ENCODE measurements at regions not wholly inside any gene's neighbourhood (a gene's known extent, or its start where the extent isn't known, plus 50 kb on each side); places are given as distances from the start of the nearest gene placed in this dataset.

DNA sequence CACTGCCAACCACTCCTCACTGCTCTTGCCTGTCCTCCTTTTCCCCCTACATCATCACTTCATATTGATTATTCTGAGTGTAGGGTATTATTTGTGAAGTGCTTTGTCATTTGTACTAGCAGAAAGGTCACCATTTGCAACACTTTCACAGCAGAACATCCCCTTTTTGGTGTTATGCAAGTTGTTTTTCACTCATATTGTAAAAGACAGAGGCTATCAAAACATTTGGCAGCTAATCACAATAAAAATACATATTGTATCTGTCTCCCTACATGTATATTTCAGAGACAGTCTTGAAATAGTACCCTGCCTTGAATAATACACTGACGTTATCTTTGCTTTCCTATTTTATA is 82.3 kb downstream of the ANXA1 start:
- in situ Hi-C loops (cut with MboI; ENCODE audit: low sequenced_read_pairs, unreplicated experiment): no loop called here
- TF ChIP-seq, protein P1, sequence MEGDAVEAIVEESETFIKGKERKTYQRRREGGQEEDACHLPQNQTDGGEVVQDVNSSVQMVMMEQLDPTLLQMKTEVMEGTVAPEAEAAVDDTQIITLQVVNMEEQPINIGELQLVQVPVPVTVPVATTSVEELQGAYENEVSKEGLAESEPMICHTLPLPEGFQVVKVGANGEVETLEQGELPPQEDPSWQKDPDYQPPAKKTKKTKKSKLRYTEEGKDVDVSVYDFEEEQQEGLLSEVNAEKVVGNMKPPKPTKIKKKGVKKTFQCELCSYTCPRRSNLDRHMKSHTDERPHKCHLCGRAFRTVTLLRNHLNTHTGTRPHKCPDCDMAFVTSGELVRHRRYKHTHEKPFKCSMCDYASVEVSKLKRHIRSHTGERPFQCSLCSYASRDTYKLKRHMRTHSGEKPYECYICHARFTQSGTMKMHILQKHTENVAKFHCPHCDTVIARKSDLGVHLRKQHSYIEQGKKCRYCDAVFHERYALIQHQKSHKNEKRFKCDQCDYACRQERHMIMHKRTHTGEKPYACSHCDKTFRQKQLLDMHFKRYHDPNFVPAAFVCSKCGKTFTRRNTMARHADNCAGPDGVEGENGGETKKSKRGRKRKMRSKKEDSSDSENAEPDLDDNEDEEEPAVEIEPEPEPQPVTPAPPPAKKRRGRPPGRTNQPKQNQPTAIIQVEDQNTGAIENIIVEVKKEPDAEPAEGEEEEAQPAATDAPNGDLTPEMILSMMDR (IDR thresholded peaks at IDR 0.05; ENCODE audit: borderline replicate concordance, control extremely low read depth, extremely low read depth, insufficient read depth, missing control alignments): no peak
- no peak for DNase-seq (ENCODE audit: low spot score)

- in situ Hi-C loops (cut with MboI; ENCODE audit: low sequenced_read_pairs, unreplicated experiment): no loop called here
- DNase-seq (ENCODE audit: low spot score): no peak
- TF ChIP-seq, protein P1 (IDR thresholded peaks at IDR 0.05; ENCODE audit: borderline replicate concordance, control extremely low read depth, extremely low read depth, insufficient read depth, missing control alignments): no peak
These were observed 85.5 kb downstream of the ANXA1 start for GRCh38 chr9:73237140-73237539.

DNA sequence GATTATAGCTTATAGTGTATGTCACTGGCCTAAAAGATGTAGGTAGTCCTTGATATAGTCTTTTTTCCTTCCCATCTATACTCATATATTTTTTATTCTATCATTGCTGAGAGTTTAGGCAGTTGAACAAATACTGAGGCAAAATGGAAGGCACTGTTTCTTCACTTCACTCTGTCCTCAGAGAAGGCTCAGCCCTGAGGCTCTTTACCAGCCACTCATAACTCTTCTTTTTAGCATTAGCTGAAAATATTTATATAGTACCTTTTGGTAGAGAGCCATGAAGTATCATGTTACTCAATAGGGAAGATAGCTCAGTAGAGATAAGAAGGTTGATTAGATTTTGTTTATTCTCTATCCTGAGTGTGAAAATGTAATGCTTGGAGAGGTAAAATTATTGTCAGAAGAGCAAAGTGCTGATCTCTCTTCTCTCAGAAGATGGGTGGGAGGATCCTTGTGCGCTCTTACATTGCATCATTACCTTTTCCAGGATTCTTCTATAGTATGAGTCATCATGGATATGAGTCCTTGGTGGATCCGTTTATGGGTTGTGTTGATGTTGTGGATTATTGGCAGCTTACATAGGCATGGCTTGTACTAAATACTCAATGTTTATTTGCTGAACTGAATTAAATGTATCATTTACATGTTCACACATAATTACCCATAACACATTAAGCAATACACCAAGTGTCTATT is 88.1 kb downstream of the ANXA1 start:
- in situ Hi-C loops (cut with MboI; ENCODE audit: low sequenced_read_pairs, unreplicated experiment): no loop called here
- TF ChIP-seq, protein P1 (IDR thresholded peaks at IDR 0.05; ENCODE audit: borderline replicate concordance, control extremely low read depth, extremely low read depth, insufficient read depth, missing control alignments): no peak
- DNase-seq (ENCODE audit: low spot score): no peak

- DNase-seq (ENCODE audit: low spot score): no peak
- in situ Hi-C loops (cut with MboI; ENCODE audit: low sequenced_read_pairs, unreplicated experiment): no loop called here
- TF ChIP-seq, protein P1 (IDR thresholded peaks at IDR 0.05; ENCODE audit: borderline replicate concordance, control extremely low read depth, extremely low read depth, insufficient read depth, missing control alignments): no peak
These were observed 91.4 kb downstream of the ANXA1 start for GRCh38 chr9:73243078-73243477.

DNA sequence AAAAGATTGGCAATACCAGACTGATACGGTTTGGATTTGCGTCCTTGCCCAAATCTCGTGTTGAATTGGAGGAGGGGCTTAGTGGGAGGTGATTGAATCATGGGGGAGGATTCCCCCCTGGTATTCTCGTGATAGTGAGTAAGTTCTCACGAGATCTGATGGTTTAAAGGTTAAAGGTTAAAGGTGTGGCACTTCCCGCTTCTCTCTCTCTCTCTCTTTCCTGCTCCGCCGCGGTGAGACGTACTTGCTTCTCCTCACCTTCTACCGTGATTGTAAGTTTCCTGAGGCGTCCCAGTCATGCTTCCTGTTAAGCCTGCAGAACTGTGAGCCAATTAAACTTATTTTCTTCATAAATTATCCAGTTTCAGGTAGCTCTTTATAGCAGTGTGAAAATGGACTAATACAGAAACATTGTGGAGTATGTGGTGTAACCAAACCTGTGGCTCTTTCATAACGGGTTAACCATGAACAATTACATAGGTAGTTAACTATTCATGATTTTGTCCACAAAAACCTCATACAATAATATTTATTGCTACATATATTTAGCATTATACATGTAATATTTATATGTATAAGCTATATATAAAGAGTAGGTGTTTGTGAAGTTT is 107.5 kb downstream of the ANXA1 start:
- TF ChIP-seq, protein P1 (IDR thresholded peaks at IDR 0.05; ENCODE audit: borderline replicate concordance, control extremely low read depth, extremely low read depth, insufficient read depth, missing control alignments): no peak
- in situ Hi-C loops (cut with MboI; ENCODE audit: low sequenced_read_pairs, unreplicated experiment): no loop called here
- no peak for DNase-seq (ENCODE audit: low spot score)

DNA sequence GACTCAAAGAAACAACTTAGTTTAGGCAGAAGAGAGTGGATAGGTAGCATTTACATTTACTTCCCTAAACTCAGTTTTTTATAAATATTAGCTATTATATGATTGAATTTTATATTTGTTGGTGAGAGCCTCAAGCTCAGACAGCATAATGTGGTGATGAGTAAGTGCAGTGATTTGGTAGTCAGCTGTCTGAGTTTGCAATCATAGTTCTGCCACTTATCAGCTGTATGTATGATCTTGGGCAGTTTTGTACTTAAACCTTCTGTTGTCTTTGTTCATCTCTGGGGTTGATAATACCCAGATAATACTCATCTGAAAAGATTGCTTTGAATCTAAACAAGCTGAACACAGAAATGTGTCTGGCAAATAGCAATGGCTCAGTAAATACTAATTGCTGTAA is 108.8 kb downstream of the ANXA1 start:
- DNase-seq (ENCODE audit: low spot score): no peak
- TF ChIP-seq, protein P1 (IDR thresholded peaks at IDR 0.05; ENCODE audit: borderline replicate concordance, control extremely low read depth, extremely low read depth, insufficient read depth, missing control alignments): no peak
- in situ Hi-C loops (cut with MboI; ENCODE audit: low sequenced_read_pairs, unreplicated experiment): no loop called here
